ENCODE measurements at regions not wholly inside any gene's neighbourhood (a gene's known extent, or its start where the extent isn't known, plus 50 kb on each side); places are given as distances from the start of the nearest gene placed in this dataset.

DNA sequence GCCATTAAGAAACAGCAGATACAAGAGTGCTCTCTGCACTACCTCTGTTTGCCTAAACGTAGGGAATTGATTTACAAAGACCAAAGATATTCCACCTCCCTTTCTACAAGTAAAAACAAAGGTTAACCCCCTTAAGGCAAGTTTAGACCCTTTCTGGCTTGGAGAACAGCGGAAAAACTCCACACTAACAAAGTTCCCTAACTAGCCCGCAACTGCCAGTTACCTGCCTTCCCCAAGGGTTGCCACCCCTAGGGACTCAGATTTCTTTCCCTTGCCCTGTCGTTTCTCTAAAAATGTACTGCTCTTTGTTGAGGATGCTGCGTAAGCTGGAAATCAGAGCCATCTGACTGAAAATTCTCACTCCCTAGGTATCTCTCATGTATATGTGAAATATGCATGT is 627.5 kb upstream of the SOX11 start (continued):
- TF ChIP-seq IRF3 (IDR thresholded peaks at IDR 0.05), result no peak
- TF ChIP-seq, protein P1, sequence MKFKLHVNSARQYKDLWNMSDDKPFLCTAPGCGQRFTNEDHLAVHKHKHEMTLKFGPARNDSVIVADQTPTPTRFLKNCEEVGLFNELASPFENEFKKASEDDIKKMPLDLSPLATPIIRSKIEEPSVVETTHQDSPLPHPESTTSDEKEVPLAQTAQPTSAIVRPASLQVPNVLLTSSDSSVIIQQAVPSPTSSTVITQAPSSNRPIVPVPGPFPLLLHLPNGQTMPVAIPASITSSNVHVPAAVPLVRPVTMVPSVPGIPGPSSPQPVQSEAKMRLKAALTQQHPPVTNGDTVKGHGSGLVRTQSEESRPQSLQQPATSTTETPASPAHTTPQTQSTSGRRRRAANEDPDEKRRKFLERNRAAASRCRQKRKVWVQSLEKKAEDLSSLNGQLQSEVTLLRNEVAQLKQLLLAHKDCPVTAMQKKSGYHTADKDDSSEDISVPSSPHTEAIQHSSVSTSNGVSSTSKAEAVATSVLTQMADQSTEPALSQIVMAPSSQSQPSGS (IDR thresholded peaks at IDR 0.05; ENCODE audit: low read length), result no peak

DNA sequence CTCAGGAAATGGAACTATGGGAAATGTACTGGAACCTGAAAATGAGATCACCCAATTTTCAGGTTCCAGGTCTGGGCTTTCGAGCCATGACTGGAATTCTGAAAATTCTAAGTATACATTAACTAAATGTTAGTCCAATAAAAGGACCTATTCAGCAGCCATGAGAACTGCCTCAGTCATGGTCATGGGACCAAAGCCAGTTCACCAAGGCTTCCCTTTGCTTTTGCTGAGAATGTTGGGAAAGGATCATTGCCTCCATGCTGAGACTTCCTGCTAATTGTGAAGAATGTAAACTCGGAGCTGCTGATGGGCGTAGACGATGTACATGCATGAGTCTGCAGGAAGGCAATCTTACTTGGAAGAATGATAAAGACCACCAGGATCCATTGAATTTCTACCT is 624.4 kb upstream of the SOX11 start:
- no peaks in the 10 kb centered on the region for H4K20me1 ChIP-seq (ENCODE audit: control insufficient read depth, insufficient read depth)
- no peak for ATAC-seq
- no peaks in the 10 kb centered on the region for H3K27me3 ChIP-seq (replicated peaks in 1 of 2; ENCODE audit: control insufficient read depth in 2 of 2, insufficient read depth in 2 of 2, low read length in 1 of 2)
- ChIA-PET SMC1A (ENCODE audit: uncharacterized antibody, unreplicated experiment) (no interaction called here), CTCF (no interaction called here), RAD21 (ENCODE audit: unreplicated experiment) (no interaction called here), POLR2A (no interaction called here)
- H3K9ac ChIP-seq (ENCODE audit: control insufficient read depth, insufficient read depth, low read length), result no peak overlapping the region
- in situ Hi-C loops (cut with MboI) (no loop called here), intact Hi-C loops (cut with micrococcal nuclease; ENCODE audit: unreplicated experiment) (no loop called here)
- no peak for DNase-seq (ENCODE audit: low read depth, low spot score)
- H3K27ac ChIP-seq (ENCODE audit: control insufficient read depth, insufficient read depth), result no peak overlapping the region
- H3K9me3 ChIP-seq (replicated peaks; ENCODE audit: control insufficient read depth, insufficient read depth, low read length), result no peaks in the 10 kb centered on the region
- no peaks in the 10 kb centered on the region for H3K79me2 ChIP-seq (ENCODE audit: control insufficient read depth, insufficient read depth, low read length)
- 22% methylated on average over 4 of the region's 4 CpGs for WGBS (ENCODE audit: insufficient coverage, insufficient replicate concordance, low lambda C conversion rate, missing lambda C conversion rate)
- FAIRE-seq, result no peak
- H3K4me1 ChIP-seq (ENCODE audit: control insufficient read depth, insufficient read depth, low read length), result no peaks in the 10 kb centered on the region
- no peak overlapping the region for H3K4me3 ChIP-seq
- TF ChIP-seq LARP7 (IDR thresholded peaks at IDR 0.05) (no peak), USF2 (IDR thresholded peaks at IDR 0.05; ENCODE audit: borderline replicate concordance, low read depth, low read length) (no peak), SRF (IDR thresholded peaks at IDR 0.05; ENCODE audit: low read depth in 2 of 2, low read length in 2 of 2) (no peak)
- H2AFZ ChIP-seq (ENCODE audit: control insufficient read depth, low read depth, low read length), result no peak overlapping the region
- BruUV-seq (replicated peaks), result no TSS peak
- H3K4me2 ChIP-seq (ENCODE audit: control insufficient read depth, insufficient read depth), result no peak overlapping the region
- H3K36me3 ChIP-seq (ENCODE audit: control insufficient read depth in 2 of 2, insufficient read depth in 2 of 2, low read length in 1 of 2), result no peaks in the 10 kb centered on the region

Data from GM12878 (cell line).